ENCODE measurements at regions not wholly inside any gene's neighbourhood (a gene's known extent, or its start where the extent isn't known, plus 50 kb on each side); places are given as distances from the start of the nearest gene placed in this dataset.

DNA sequence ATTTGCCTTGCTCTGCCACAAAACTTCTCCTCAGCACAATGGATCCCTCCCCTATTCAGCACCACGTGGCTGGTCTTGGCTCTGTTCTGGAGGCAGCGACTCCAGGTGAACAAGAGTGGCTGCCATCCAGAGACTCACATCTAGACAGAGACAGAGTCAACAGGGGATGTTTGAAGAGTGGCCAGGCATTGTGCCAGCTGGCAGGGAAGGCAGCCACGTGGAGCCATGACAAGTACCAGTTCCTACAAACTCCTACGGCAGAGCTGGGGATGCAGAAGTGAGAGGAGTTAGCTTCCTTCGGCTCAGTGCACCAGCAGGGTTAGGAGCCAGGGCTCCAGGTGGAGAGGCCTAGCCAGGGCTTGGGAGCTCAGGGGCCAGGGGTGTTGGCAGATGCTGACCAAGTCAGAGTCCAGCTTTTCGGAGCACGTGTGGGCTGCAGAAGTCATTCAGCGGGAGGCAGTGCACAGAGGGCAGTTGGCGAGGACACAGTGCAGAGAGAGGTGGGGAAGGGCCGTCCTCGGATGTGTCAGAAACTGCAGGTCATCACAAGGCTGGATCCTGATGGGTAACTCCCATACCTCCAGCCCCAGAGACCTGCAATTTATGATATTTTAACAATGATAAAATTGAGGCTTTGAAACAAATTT lies 171.7 kb upstream of the PDE10A start:
- Histone ChIP-seq H3K36me3 (ENCODE audit: insufficient read depth, low read length) (no peaks in the 10 kb centered on the region), H3K9me2 (replicated peaks; ENCODE audit: low read depth, low read length) (no peaks in the 10 kb centered on the region), H2AFZ (ENCODE audit: low read length) (no peak overlapping the region), H4K20me1 (ENCODE audit: insufficient read depth, low read length, poor library complexity, severe bottlenecking) (no peaks in the 10 kb centered on the region), H3F3A (ENCODE audit: low read depth) (no peaks in the 10 kb centered on the region), H3K4me2 (ENCODE audit: low read depth, low read length, poor library complexity, severe bottlenecking) (no peak overlapping the region), H3K9ac (ENCODE audit: low read depth, low read length, poor library complexity, severe bottlenecking) (no peak overlapping the region), H3K4me3 (ENCODE audit: low read length, poor library complexity, severe bottlenecking) (no peak overlapping the region), H3K79me2 (ENCODE audit: insufficient read depth, low read length) (no peaks in the 10 kb centered on the region), H3K9me3 (ENCODE audit: insufficient read depth, low read depth, low read length) (no peaks in the 10 kb centered on the region), H3K4me1 (ENCODE audit: insufficient read depth, low read length, poor library complexity, severe bottlenecking) (no peaks in the 10 kb centered on the region), H3K27me3 (ENCODE audit: insufficient read depth, low read length, poor library complexity, severe bottlenecking) (no peaks in the 10 kb centered on the region)
- TF ChIP-seq EZH2phosphoT487 (IDR thresholded peaks at IDR 0.05; ENCODE audit: borderline replicate concordance): no peak
- TF ChIP-seq, protein P1, sequence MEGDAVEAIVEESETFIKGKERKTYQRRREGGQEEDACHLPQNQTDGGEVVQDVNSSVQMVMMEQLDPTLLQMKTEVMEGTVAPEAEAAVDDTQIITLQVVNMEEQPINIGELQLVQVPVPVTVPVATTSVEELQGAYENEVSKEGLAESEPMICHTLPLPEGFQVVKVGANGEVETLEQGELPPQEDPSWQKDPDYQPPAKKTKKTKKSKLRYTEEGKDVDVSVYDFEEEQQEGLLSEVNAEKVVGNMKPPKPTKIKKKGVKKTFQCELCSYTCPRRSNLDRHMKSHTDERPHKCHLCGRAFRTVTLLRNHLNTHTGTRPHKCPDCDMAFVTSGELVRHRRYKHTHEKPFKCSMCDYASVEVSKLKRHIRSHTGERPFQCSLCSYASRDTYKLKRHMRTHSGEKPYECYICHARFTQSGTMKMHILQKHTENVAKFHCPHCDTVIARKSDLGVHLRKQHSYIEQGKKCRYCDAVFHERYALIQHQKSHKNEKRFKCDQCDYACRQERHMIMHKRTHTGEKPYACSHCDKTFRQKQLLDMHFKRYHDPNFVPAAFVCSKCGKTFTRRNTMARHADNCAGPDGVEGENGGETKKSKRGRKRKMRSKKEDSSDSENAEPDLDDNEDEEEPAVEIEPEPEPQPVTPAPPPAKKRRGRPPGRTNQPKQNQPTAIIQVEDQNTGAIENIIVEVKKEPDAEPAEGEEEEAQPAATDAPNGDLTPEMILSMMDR (conservative IDR thresholded peaks at IDR 0.05; ENCODE audit: low read length): no peak

DNA sequence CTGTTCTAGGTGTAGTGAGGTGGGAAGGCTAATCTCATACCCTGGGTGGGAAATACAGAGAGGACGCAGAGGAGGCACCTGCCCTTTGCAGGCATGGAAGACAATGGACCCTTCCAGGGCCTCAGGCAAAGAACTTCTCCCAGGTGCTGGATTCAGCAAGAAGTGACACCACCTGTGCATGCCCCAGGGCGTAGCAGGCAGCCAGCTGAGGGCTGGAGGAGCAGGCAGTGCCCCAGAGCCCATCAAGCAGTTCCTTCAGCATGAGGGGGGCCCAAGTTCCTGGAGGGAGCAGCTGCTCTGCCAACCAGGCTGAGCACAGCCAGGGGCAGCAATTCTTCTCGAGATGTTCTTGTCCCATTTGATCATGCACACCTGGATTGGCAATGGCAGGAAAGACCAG lies 170.3 kb upstream of the PDE10A start:
- H3K9me3 ChIP-seq (ENCODE audit: insufficient read depth, low read depth, low read length): no peaks in the 10 kb centered on the region
- H3K9ac ChIP-seq (ENCODE audit: low read depth, low read length, poor library complexity, severe bottlenecking): no peak overlapping the region
- no peaks in the 10 kb centered on the region for H3F3A ChIP-seq (ENCODE audit: low read depth)
- H3K4me3 ChIP-seq (ENCODE audit: low read length, poor library complexity, severe bottlenecking): no peak overlapping the region
- no peak overlapping the region for H3K4me2 ChIP-seq (ENCODE audit: low read depth, low read length, poor library complexity, severe bottlenecking)
- H3K4me1 ChIP-seq (ENCODE audit: insufficient read depth, low read length, poor library complexity, severe bottlenecking): no peaks in the 10 kb centered on the region
- no peaks in the 10 kb centered on the region for H3K36me3 ChIP-seq (ENCODE audit: insufficient read depth, low read length)
- no peaks in the 10 kb centered on the region for H3K9me2 ChIP-seq (replicated peaks; ENCODE audit: low read depth, low read length)
- H3K27me3 ChIP-seq (ENCODE audit: insufficient read depth, low read length, poor library complexity, severe bottlenecking): no peaks in the 10 kb centered on the region
- H2AFZ ChIP-seq (ENCODE audit: low read length): no peak overlapping the region
- no peaks in the 10 kb centered on the region for H4K20me1 ChIP-seq (ENCODE audit: insufficient read depth, low read length, poor library complexity, severe bottlenecking)
- TF ChIP-seq EZH2phosphoT487 (IDR thresholded peaks at IDR 0.05; ENCODE audit: borderline replicate concordance): no peak
- TF ChIP-seq, protein P1 (conservative IDR thresholded peaks at IDR 0.05; ENCODE audit: low read length): no peak
- no peaks in the 10 kb centered on the region for H3K79me2 ChIP-seq (ENCODE audit: insufficient read depth, low read length)

DNA sequence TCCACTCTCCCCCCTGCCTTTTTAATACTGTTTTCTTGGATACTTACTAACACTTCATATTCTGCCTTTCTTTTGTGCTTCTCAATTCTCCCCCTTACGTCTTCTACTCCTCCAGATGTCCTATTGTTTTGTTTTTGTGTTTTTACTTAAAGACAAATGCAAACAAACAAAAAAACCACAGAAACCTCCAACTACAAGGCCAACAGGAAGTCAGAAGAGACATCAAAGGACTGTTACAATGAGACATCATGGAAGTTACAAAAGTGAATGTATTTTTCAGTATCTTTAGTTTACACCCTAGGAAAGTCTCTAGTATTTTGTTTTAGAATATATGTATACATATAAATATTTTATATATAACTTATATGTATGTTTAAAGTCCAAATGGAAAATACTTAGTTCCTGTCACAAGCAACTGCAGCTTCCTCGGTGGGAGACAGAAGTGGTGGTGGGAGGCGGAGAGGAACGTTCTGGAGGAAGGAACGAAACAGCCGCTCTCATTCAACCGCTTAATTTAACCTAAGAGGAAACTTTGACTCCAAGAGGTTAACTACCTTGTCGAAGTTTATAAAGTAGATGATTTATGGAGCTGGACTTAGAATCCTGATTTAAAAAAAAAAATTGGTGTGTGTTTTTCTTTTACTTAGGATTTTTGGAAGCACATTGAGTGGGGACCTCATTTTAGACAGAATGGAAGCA lies 168.9 kb upstream of the PDE10A start:
- no peak overlapping the region for H2AFZ ChIP-seq (ENCODE audit: low read length)
- H3K4me3 ChIP-seq (ENCODE audit: low read length, poor library complexity, severe bottlenecking): no peak overlapping the region
- no peaks in the 10 kb centered on the region for H3K9me3 ChIP-seq (ENCODE audit: insufficient read depth, low read depth, low read length)
- no peaks in the 10 kb centered on the region for H3F3A ChIP-seq (ENCODE audit: low read depth)
- no peak overlapping the region for H3K9ac ChIP-seq (ENCODE audit: low read depth, low read length, poor library complexity, severe bottlenecking)
- no peaks in the 10 kb centered on the region for H3K9me2 ChIP-seq (replicated peaks; ENCODE audit: low read depth, low read length)
- H3K36me3 ChIP-seq (ENCODE audit: insufficient read depth, low read length): no peaks in the 10 kb centered on the region
- no peaks in the 10 kb centered on the region for H3K79me2 ChIP-seq (ENCODE audit: insufficient read depth, low read length)
- H3K4me1 ChIP-seq (ENCODE audit: insufficient read depth, low read length, poor library complexity, severe bottlenecking): no peaks in the 10 kb centered on the region
- H4K20me1 ChIP-seq (ENCODE audit: insufficient read depth, low read length, poor library complexity, severe bottlenecking): no peaks in the 10 kb centered on the region
- H3K4me2 ChIP-seq (ENCODE audit: low read depth, low read length, poor library complexity, severe bottlenecking): no peak overlapping the region
- no peak for TF ChIP-seq EZH2phosphoT487 (IDR thresholded peaks at IDR 0.05; ENCODE audit: borderline replicate concordance)
- TF ChIP-seq, protein P1 (conservative IDR thresholded peaks at IDR 0.05; ENCODE audit: low read length): no peak
- H3K27me3 ChIP-seq (ENCODE audit: insufficient read depth, low read length, poor library complexity, severe bottlenecking): no peaks in the 10 kb centered on the region
